ENCODE measurements at regions not wholly inside any gene's neighbourhood (a gene's known extent, or its start where the extent isn't known, plus 50 kb on each side); places are given as distances from the start of the nearest gene placed in this dataset.

DNA sequence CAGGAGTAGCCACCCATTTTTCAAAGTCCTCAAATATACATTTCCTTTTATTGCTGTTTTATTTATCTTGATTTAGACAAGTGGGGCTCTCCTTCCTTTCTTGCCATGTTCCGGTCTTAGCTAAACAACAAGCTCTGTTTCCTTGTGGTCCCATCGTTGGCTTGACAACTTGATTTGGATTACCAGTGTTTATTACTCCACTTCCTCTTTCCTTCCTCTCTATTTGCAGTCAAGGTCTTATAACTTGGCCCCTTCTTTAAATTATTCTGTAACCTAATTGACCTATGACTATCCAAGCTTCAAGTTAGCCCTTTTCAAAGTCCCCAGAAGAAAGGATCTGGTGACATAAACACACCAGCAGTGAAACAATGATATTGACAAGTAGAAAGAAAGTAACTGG lies 130.6 kb upstream of the STT3B start:
- ATAC-seq, result no peak
- no peak for DNase-seq (ENCODE audit: low spot score)
- no peaks in the 10 kb centered on the region for H4K20me1 ChIP-seq (replicated peaks; ENCODE audit: insufficient read depth)
- no peaks in the 10 kb centered on the region for H3F3A ChIP-seq (replicated peaks; ENCODE audit: low read depth)
- TF ChIP-seq EZH2phosphoT487 (IDR thresholded peaks at IDR 0.05; ENCODE audit: unreplicated experiment) (no peak), ETS1 (IDR thresholded peaks at IDR 0.05) (no peak), STAT1 (IDR thresholded peaks at IDR 0.05; ENCODE audit: unreplicated experiment) (no peak), CTCF (conservative IDR thresholded peaks at IDR 0.05; ENCODE audit: low read depth in 2 of 2) (no peak), JUNB (IDR thresholded peaks at IDR 0.05; ENCODE audit: unreplicated experiment) (no peak), ZNF114 (CRISPR knock-in tag; IDR thresholded peaks at IDR 0.05) (no peak), ZNF331 (CRISPR knock-in tag; IDR thresholded peaks at IDR 0.05; ENCODE audit: low read depth) (no peak)
- TF ChIP-seq, protein P1, sequence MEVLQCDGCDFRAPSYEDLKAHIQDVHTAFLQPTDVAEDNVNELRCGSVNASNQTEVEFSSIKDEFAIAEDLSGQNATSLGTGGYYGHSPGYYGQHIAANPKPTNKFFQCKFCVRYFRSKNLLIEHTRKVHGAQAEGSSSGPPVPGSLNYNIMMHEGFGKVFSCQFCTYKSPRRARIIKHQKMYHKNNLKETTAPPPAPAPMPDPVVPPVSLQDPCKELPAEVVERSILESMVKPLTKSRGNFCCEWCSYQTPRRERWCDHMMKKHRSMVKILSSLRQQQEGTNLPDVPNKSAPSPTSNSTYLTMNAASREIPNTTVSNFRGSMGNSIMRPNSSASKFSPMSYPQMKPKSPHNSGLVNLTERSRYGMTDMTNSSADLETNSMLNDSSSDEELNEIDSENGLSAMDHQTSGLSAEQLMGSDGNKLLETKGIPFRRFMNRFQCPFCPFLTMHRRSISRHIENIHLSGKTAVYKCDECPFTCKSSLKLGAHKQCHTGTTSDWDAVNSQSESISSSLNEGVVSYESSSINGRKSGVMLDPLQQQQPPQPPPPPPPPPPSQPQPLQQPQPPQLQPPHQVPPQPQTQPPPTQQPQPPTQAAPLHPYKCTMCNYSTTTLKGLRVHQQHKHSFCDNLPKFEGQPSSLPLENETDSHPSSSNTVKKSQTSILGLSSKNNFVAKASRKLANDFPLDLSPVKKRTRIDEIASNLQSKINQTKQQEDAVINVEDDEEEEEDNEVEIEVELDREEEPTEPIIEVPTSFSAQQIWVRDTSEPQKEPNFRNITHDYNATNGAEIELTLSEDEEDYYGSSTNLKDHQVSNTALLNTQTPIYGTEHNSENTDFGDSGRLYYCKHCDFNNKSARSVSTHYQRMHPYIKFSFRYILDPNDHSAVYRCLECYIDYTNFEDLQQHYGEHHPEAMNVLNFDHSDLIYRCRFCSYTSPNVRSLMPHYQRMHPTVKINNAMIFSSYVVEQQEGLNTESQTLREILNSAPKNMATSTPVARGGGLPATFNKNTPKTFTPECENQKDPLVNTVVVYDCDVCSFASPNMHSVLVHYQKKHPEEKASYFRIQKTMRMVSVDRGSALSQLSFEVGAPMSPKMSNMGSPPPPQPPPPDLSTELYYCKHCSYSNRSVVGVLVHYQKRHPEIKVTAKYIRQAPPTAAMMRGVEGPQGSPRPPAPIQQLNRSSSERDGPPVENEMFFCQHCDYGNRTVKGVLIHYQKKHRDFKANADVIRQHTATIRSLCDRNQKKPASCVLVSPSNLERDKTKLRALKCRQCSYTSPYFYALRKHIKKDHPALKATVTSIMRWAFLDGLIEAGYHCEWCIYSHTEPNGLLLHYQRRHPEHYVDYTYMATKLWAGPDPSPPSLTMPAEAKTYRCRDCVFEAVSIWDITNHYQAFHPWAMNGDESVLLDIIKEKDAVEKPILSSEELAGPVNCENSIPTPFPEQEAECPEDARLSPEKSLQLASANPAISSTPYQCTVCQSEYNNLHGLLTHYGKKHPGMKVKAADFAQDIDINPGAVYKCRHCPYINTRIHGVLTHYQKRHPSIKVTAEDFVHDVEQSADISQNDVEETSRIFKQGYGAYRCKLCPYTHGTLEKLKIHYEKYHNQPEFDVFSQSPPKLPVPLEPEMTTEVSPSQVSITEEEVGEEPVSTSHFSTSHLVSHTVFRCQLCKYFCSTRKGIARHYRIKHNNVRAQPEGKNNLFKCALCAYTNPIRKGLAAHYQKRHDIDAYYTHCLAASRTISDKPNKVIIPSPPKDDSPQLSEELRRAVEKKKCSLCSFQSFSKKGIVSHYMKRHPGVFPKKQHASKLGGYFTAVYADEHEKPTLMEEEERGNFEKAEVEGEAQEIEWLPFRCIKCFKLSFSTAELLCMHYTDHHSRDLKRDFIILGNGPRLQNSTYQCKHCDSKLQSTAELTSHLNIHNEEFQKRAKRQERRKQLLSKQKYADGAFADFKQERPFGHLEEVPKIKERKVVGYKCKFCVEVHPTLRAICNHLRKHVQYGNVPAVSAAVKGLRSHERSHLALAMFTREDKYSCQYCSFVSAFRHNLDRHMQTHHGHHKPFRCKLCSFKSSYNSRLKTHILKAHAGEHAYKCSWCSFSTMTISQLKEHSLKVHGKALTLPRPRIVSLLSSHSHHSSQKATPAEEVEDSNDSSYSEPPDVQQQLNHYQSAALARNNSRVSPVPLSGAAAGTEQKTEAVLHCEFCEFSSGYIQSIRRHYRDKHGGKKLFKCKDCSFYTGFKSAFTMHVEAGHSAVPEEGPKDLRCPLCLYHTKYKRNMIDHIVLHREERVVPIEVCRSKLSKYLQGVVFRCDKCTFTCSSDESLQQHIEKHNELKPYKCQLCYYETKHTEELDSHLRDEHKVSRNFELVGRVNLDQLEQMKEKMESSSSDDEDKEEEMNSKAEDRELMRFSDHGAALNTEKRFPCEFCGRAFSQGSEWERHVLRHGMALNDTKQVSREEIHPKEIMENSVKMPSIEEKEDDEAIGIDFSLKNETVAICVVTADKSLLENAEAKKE (CRISPR knock-in tag; IDR thresholded peaks at IDR 0.05), result no peak
- H3K9me2 ChIP-seq (ENCODE audit: insufficient read depth), result peaks cover 9% of the 10 kb centered on the region; the same call in 1 of the 2 replicates
- Mint-ChIP-seq H3K27ac (no peak overlapping the region), H3K36me3 (ENCODE audit: low read depth) (no peaks in the 10 kb centered on the region), H3K4me1 (peaks cover 7% of the 10 kb centered on the region; the same call in 2 of the 3 replicates), H3K4me3 (no peak overlapping the region), H3K9me3 (peaks cover 9% of the 10 kb centered on the region; the same call in 1 of the 3 replicates), H3K27me3 (ENCODE audit: insufficient read depth, low read depth, poor library complexity) (no peaks in the 10 kb centered on the region)
- no peak overlapping the region for H2AFZ ChIP-seq
- no peak overlapping the region for H3K27ac ChIP-seq (ENCODE audit: low read depth)
- H3K36me3 ChIP-seq (ENCODE audit: insufficient read depth), result no peaks in the 10 kb centered on the region
- H3K79me2 ChIP-seq (replicated peaks; ENCODE audit: insufficient read depth), result no peaks in the 10 kb centered on the region
- no peak overlapping the region for H3K4me2 ChIP-seq
- no peaks in the 10 kb centered on the region for H3K27me3 ChIP-seq (ENCODE audit: insufficient read depth)
- H3K4me1 ChIP-seq (ENCODE audit: insufficient read depth), result 0 out of 2 replicates have a peak, but pooled peaks cover 6% of the 10 kb centered on the region
- no peak overlapping the region for H3K4me3 ChIP-seq
